Astrocyte of the cerebellum (primary cell): ENCODE measurements at regions not wholly inside any gene's neighbourhood (a gene's known extent, or its start where the extent isn't known, plus 50 kb on each side); places are given as distances from the start of the nearest gene placed in this dataset.

Source experiments
- DNase-seq: peaks from one replicate; pipeline ENCODE4 v3.0.0-alpha.2; 2011; ENCODE audit warnings: low read depth
- H3K4me3 ChIP-seq: 2 replicates; pipeline ENCODE4 v1.5.1; 2011; ENCODE audit warnings: mild to moderate bottlenecking, low read depth, low read length, moderate library complexity
- in situ Hi-C: cut with HindIII; loops from 2 replicates; pipeline ENCODE4 v1.10.0; 2017; ENCODE audit warnings: low sequenced_read_pairs
- TF ChIP-seq, protein P1 (sequence below): IDR thresholded peaks from 2 replicates; pipeline ENCODE4 v1.5.1; 2012; ENCODE audit warnings: low read length, low read depth, moderate library complexity, mild to moderate bottlenecking; ENCODE audit errors: missing control alignments

DNA sequence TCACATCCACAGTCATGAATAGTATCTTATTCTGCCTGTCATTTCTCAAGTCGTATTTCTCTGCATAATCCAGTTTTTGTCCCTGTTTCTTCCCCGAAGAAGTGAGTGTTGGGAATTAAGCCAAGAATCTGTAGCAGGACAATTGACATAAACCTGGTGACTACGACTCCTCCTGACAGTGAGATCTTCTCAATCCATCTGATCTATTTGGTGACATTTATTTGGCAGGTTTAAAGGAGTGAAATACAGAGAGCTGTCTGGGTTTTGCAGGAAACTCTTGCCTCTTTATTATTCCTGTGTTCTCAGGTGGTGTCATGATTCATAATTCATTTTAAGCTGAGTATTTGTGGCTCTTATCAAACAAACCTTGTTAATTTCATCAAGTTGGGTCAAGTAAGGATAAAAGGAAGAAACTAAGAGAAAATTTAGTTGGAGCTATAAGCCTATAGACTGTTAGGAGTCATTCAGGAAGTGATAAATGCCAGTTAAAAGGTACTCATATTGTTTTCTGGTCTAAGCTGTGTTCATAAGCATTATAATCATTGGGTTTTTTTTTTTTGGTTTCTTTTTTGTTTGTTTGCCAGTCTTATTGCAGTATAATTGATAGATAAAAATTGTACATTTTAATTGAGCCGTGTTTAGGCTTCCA lies 95.9 kb upstream of the PCSK1 start:
- TF ChIP-seq, protein P1, sequence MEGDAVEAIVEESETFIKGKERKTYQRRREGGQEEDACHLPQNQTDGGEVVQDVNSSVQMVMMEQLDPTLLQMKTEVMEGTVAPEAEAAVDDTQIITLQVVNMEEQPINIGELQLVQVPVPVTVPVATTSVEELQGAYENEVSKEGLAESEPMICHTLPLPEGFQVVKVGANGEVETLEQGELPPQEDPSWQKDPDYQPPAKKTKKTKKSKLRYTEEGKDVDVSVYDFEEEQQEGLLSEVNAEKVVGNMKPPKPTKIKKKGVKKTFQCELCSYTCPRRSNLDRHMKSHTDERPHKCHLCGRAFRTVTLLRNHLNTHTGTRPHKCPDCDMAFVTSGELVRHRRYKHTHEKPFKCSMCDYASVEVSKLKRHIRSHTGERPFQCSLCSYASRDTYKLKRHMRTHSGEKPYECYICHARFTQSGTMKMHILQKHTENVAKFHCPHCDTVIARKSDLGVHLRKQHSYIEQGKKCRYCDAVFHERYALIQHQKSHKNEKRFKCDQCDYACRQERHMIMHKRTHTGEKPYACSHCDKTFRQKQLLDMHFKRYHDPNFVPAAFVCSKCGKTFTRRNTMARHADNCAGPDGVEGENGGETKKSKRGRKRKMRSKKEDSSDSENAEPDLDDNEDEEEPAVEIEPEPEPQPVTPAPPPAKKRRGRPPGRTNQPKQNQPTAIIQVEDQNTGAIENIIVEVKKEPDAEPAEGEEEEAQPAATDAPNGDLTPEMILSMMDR = no peak
- in situ Hi-C loops = no loop called here
- DNase-seq = no peak
- no peak overlapping the region for H3K4me3 ChIP-seq

DNA sequence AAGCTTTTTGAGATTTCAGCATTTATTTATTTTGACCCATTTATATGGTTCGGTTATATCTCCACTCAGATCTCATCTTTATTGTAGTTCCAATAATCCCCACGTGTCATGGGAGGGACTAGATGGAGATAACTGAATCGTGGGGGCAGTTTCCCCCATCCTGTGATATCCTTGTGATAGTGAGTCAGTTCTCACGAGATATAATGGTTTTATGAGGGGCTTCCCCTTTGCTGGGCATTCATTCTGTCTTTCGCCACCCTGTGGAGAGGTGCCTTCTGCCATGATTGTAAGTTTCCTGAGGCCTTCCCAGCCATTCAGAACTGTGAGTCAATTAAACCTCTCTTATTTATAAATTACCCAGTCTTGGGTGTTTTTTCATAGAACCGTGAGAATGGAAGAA lies 96.5 kb upstream of the PCSK1 start:
- DNase-seq = no peak
- TF ChIP-seq, protein P1 = no peak
- no peak overlapping the region for H3K4me3 ChIP-seq
- in situ Hi-C loops = no loop called here

DNA sequence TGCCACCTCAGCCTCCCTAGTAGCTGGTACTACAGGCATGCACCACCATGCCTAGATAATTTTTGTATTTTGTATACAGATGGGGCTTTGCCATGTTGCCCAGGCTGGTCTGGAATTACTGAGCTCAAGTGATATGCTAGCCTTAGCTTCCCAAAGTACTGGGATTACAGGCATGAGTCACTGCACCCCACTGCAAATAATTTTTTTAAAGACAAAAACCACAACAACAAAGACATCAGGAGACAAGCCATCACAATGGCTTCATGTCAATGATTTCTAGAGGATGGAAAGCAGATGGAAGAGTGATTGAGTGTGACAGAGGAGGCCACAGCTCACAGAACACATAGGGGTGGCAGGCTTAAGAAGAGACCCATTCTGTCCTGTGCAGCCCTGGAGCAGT lies 97.9 kb upstream of the PCSK1 start:
- H3K4me3 ChIP-seq = no peak overlapping the region
- in situ Hi-C loops = no loop called here
- DNase-seq = no peak
- TF ChIP-seq, protein P1 = no peak

DNA sequence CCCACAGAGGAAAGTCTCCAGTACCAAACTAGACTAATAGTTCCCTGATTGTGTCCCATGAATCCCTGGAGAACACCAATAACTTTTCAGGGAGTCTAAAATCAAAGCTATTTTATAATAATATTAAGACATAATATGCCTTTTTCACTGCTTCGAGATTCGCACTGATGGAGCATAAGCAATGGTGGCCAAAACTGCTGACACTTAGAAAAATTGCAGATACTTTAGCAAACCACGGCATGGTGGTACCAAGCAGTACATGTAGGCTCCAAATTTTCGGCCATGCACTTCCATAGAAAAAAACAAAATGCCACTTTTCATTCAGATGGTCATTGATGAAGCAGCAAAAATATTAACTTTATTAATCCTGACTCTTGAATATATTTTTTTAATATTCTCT lies 100.3 kb upstream of the PCSK1 start:
- no peak for DNase-seq
- H3K4me3 ChIP-seq = no peak overlapping the region
- TF ChIP-seq, protein P1 = no peak
- in situ Hi-C loops = no loop called here

DNA sequence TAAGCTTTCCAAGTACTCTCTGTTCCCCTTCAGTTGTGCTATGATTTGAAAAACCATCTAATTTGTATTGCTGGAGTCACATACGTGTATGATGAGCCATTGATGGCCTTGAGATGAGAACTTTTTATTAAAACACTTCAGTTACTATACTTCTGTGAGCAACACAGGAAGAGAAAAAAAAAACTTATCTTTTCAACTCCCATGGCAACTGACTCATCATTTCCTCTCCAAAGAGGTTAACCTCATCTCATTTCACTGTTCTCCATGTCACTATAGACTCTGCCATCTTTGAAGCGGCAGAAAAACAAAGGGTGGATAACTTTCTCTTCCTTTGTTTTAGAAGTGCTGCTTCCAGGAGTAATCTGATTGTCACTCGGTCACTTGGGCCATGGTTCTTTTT lies 104.3 kb upstream of the PCSK1 start:
- peak; percentile 16 for DNase-seq
- H3K4me3 ChIP-seq = no peak overlapping the region
- TF ChIP-seq, protein P1 = no peak
- in situ Hi-C loops = no loop called here

DNA sequence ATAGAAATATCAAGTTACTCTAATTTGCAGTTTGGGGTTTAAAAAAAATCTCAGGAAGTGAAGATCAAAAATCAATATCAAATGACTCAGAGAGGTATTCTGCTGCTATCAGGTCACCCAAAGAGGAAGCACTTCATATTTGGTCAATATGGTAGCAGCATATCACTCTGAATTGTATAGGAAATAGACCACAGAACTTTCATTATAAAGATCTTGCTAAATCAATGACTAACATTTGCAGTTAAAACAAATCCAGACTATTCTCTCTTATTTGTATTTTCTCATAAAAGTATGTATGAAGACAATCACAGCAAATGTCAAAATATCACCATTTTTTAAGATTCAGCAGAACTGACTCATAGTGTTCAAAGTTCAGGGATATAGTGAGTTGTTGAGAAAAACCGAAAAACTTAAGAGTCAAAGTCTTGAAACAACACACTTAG lies 105.8 kb upstream of the PCSK1 start:
- TF ChIP-seq, protein P1 = no peak
- in situ Hi-C loops = no loop called here
- H3K4me3 ChIP-seq = no peak overlapping the region
- DNase-seq = no peak
